ENCODE measurements at regions not wholly inside any gene's neighbourhood (a gene's known extent, or its start where the extent isn't known, plus 50 kb on each side); places are given as distances from the start of the nearest gene placed in this dataset.

DNA sequence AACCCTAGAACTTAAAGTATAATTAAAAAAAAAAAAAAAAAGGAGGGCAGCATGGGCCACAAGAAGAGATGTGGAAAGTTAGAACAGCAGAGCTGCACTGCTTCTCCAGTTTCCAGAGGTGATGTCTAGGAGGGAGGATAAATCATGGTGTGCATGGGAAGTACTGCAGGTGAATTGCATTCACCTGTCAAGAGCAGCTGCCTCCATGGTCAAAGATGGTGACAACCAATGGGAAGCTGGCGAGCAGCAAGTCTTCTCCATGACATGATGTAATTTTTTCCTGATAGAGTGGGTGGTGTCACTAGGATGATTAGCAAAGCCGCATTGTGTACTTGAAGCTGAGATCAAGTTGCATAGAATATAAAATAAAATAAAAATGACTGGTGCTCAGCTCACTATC is 95.6 kb upstream of the HS3ST4 start:
- TF ChIP-seq POLR2A (IDR thresholded peaks at IDR 0.05) (no peak), POLR2AphosphoS5 (IDR thresholded peaks at IDR 0.05) (no peak), EP300 (IDR thresholded peaks at IDR 0.05) (no peak)
- TF ChIP-seq, protein P1, sequence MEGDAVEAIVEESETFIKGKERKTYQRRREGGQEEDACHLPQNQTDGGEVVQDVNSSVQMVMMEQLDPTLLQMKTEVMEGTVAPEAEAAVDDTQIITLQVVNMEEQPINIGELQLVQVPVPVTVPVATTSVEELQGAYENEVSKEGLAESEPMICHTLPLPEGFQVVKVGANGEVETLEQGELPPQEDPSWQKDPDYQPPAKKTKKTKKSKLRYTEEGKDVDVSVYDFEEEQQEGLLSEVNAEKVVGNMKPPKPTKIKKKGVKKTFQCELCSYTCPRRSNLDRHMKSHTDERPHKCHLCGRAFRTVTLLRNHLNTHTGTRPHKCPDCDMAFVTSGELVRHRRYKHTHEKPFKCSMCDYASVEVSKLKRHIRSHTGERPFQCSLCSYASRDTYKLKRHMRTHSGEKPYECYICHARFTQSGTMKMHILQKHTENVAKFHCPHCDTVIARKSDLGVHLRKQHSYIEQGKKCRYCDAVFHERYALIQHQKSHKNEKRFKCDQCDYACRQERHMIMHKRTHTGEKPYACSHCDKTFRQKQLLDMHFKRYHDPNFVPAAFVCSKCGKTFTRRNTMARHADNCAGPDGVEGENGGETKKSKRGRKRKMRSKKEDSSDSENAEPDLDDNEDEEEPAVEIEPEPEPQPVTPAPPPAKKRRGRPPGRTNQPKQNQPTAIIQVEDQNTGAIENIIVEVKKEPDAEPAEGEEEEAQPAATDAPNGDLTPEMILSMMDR (IDR thresholded peaks at IDR 0.05), result no peak
